ENCODE measurements at regions not wholly inside any gene's neighbourhood (a gene's known extent, or its start where the extent isn't known, plus 50 kb on each side); places are given as distances from the start of the nearest gene placed in this dataset.

DNA sequence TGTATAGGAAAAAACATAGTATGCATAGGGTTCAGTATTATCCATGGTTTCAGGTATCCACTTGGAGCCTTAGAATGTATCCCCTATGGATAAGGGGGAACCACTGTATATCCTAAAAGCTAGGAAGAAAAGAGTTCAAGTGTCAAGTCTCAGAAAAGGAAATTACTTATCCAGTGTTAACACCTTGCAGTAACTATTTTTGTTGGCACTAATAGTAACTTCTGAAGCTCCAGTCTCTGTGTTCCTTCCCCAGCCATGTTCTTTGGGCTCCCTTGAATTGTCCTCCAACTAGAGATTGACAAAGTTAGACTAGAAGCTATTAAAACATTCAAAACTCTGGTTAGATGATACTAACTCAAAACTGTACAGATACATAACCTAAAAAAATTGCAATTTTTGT lies 370.8 kb downstream of the NFIB start:
- TF ChIP-seq, protein P1, sequence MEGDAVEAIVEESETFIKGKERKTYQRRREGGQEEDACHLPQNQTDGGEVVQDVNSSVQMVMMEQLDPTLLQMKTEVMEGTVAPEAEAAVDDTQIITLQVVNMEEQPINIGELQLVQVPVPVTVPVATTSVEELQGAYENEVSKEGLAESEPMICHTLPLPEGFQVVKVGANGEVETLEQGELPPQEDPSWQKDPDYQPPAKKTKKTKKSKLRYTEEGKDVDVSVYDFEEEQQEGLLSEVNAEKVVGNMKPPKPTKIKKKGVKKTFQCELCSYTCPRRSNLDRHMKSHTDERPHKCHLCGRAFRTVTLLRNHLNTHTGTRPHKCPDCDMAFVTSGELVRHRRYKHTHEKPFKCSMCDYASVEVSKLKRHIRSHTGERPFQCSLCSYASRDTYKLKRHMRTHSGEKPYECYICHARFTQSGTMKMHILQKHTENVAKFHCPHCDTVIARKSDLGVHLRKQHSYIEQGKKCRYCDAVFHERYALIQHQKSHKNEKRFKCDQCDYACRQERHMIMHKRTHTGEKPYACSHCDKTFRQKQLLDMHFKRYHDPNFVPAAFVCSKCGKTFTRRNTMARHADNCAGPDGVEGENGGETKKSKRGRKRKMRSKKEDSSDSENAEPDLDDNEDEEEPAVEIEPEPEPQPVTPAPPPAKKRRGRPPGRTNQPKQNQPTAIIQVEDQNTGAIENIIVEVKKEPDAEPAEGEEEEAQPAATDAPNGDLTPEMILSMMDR (conservative IDR thresholded peaks at IDR 0.05): no peak
- Histone ChIP-seq H2BK120ac (ENCODE audit: low read depth, low read length, poor library complexity, severe bottlenecking) (no peak overlapping the region), H3K4me1 (ENCODE audit: insufficient read depth, low read length) (no peaks in the 10 kb centered on the region), H2BK20ac (ENCODE audit: low read depth, low read length, poor library complexity, severe bottlenecking) (no peak overlapping the region), H4K20me1 (ENCODE audit: control insufficient read depth, insufficient read depth, insufficient read length) (no peaks in the 10 kb centered on the region), H3K4ac (ENCODE audit: low read depth, low read length) (no peak overlapping the region), H3K9me3 (ENCODE audit: control insufficient read depth, low read depth, low read length) (no peaks in the 10 kb centered on the region), H3K23me2 (ENCODE audit: insufficient read length, low read depth, low read length, poor library complexity, severe bottlenecking) (no peaks in the 10 kb centered on the region), H4K8ac (replicated peaks; ENCODE audit: insufficient read length, low read depth, low read length) (no peak overlapping the region), H3K27me3 (ENCODE audit: insufficient read depth, low read length) (no peaks in the 10 kb centered on the region), H2BK15ac (ENCODE audit: low read depth, low read length) (no peak overlapping the region), H3K79me2 (ENCODE audit: insufficient read depth, low read length) (no peaks in the 10 kb centered on the region), H4K5ac (ENCODE audit: insufficient read length, low read depth, low read length) (no peak overlapping the region), H2BK12ac (ENCODE audit: insufficient read length, low read depth, low read length) (no peak overlapping the region), H3K9ac (ENCODE audit: extremely low read depth, insufficient read length, low read length) (no peak overlapping the region), H3K79me1 (ENCODE audit: insufficient read depth, low read depth, low read length, poor library complexity, severe bottlenecking) (no peaks in the 10 kb centered on the region), H3K23ac (ENCODE audit: insufficient read length, low read depth, low read length) (no peak overlapping the region), H3K18ac (ENCODE audit: insufficient read length, low read depth, low read length) (no peak overlapping the region), H3K27ac (ENCODE audit: insufficient read length, low read depth, low read length) (no peak overlapping the region), H2BK5ac (ENCODE audit: insufficient read length, low read length) (no peak overlapping the region), H2AFZ (ENCODE audit: low read length) (no peak overlapping the region), H3K4me2 (ENCODE audit: insufficient read depth, insufficient read length, low read length) (no peak overlapping the region), H3T11ph (ENCODE audit: low read length) (no peak overlapping the region), H3K56ac (ENCODE audit: insufficient read length, low read depth, low read length) (no peak overlapping the region), H4K91ac (ENCODE audit: insufficient read length, low read depth, low read length) (no peak overlapping the region), H2AK5ac (ENCODE audit: insufficient read length, low read length) (no peak overlapping the region), H3K14ac (ENCODE audit: insufficient read depth, low read length) (no peak overlapping the region)
- DNase-seq: no peak
- Mint-ChIP-seq H3K9me3 (no peaks in the 10 kb centered on the region), H3K36me3 (ENCODE audit: insufficient read depth in 1 of 3, low read depth in 3 of 3) (no peaks in the 10 kb centered on the region), H3K4me1 (peaks cover 15% of the 10 kb centered on the region in 2 experiments), H3K4me3 (no peak overlapping the region), H3K27ac (no peak overlapping the region), H3K27me3 (ENCODE audit: low read depth) (no peaks in the 10 kb centered on the region)
